ENCODE measurements at regions not wholly inside any gene's neighbourhood (a gene's known extent, or its start where the extent isn't known, plus 50 kb on each side); places are given as distances from the start of the nearest gene placed in this dataset.

DNA sequence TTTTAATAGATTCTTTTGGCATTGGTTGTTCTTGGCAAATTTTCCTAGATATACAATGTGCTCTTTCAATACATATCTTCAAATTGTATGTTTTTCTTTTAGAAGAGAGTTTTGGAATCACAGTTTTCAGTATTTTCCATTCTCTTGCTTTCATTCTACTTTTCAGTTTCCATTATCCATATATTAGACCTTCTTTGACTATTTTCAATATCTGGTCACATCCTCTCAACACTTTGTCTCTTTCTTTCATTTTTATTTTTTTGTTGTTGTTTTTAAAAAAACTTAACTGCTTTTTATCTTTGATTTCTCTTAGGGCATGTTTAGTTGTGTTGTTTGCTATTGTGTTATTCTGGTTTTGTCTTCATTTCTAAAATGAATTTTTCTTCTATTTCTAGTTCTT, 59.9 kb upstream of the CLMN start:
- no peak for TF ChIP-seq SIN3A (IDR thresholded peaks at IDR 0.05; ENCODE audit: borderline replicate concordance, insufficient read depth, low read length)
- TF ChIP-seq TAF1 (IDR thresholded peaks at IDR 0.05; ENCODE audit: borderline replicate concordance, insufficient read depth, low read length): no peak
- TF ChIP-seq, protein P1, sequence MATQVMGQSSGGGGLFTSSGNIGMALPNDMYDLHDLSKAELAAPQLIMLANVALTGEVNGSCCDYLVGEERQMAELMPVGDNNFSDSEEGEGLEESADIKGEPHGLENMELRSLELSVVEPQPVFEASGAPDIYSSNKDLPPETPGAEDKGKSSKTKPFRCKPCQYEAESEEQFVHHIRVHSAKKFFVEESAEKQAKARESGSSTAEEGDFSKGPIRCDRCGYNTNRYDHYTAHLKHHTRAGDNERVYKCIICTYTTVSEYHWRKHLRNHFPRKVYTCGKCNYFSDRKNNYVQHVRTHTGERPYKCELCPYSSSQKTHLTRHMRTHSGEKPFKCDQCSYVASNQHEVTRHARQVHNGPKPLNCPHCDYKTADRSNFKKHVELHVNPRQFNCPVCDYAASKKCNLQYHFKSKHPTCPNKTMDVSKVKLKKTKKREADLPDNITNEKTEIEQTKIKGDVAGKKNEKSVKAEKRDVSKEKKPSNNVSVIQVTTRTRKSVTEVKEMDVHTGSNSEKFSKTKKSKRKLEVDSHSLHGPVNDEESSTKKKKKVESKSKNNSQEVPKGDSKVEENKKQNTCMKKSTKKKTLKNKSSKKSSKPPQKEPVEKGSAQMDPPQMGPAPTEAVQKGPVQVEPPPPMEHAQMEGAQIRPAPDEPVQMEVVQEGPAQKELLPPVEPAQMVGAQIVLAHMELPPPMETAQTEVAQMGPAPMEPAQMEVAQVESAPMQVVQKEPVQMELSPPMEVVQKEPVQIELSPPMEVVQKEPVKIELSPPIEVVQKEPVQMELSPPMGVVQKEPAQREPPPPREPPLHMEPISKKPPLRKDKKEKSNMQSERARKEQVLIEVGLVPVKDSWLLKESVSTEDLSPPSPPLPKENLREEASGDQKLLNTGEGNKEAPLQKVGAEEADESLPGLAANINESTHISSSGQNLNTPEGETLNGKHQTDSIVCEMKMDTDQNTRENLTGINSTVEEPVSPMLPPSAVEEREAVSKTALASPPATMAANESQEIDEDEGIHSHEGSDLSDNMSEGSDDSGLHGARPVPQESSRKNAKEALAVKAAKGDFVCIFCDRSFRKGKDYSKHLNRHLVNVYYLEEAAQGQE (IDR thresholded peaks at IDR 0.05; ENCODE audit: insufficient read depth in 1 of 2, low read depth in 2 of 2, low read length in 2 of 2): no peak
- TF ChIP-seq POLR2AphosphoS5 (IDR thresholded peaks at IDR 0.05; ENCODE audit: low read depth, low read length): no peak
- no peak for TF ChIP-seq FOXP2 (optimal IDR thresholded peaks at IDR 0.05; ENCODE audit: borderline replicate concordance, extremely low read depth, extremely low read length, insufficient read depth)

DNA sequence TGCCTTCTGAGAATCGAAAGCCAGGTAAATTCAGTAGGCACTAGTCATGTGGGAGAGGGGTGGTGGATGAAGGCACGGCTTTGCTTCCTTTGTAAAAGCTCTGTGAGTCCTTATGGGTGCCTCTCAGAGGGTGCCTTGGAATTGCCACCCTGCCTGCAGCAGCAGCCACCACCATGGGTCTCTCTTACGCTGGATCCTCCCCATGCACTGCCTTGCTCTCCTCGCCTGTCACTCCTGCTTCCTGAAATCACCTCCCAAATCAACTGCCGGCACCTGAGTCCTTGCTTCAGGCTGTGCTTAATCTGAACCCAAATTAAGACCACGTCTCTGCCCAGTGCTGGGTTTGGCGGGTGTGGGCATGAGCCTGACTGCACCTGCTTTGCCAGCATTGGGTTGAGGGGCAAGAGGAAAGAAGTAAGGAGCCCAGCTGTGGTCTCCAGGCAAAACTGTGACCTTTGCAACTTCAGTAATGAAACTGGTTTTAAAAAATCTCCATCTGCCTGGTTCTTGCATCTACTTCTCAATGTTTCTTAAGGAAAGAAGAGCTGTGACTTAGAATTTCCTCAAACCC, 55.9 kb upstream of the CLMN start:
- TF ChIP-seq, protein P1 (IDR thresholded peaks at IDR 0.05; ENCODE audit: insufficient read depth in 1 of 2, low read depth in 2 of 2, low read length in 2 of 2): no peak
- TF ChIP-seq POLR2AphosphoS5 (IDR thresholded peaks at IDR 0.05; ENCODE audit: low read depth, low read length) (no peak), TAF1 (IDR thresholded peaks at IDR 0.05; ENCODE audit: borderline replicate concordance, insufficient read depth, low read length) (no peak), SIN3A (IDR thresholded peaks at IDR 0.05; ENCODE audit: borderline replicate concordance, insufficient read depth, low read length) (no peak), FOXP2 (optimal IDR thresholded peaks at IDR 0.05; ENCODE audit: borderline replicate concordance, extremely low read depth, extremely low read length, insufficient read depth) (no peak)

DNA sequence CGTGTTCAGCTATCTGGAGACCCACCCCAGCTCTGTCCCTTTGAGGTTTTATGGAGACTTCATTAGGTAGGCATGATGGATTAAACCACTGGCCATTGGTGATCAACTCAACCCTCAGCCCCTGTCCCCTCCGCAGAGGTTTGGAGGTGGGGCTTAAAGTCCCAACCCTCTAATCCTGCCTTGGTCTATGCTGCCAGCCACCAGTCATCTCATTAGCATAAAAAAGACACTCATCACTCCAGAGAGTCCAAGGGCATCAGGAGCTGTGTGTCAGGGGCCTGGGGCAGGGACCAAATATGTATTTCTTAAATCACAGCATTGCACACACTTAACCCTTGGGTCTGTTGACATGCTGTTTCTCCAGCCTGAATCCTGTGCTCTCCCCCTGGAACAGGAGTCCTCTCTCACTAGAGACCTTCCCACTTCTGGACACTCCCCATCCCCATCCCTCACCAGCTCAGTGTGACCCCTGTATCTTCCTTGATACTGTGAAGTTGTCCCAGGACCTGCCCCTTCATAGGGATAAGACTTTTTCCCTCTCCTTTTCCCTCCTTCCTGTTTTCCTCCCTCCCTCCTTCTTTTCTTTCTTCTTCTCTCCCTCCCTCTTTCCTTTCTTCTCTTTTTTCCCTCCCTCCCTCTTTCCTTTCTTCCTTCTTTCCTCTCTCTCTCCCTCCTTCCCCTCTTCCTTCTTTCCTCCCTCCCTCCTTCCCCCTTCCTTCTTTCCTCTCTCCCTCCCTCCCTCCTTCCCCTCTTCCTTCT, 54.7 kb upstream of the CLMN start:
- TF ChIP-seq FOXP2 (optimal IDR thresholded peaks at IDR 0.05; ENCODE audit: borderline replicate concordance, extremely low read depth, extremely low read length, insufficient read depth) (no peak), POLR2AphosphoS5 (IDR thresholded peaks at IDR 0.05; ENCODE audit: low read depth, low read length) (no peak), TAF1 (IDR thresholded peaks at IDR 0.05; ENCODE audit: borderline replicate concordance, insufficient read depth, low read length) (no peak), SIN3A (IDR thresholded peaks at IDR 0.05; ENCODE audit: borderline replicate concordance, insufficient read depth, low read length) (no peak)
- TF ChIP-seq, protein P1 (IDR thresholded peaks at IDR 0.05; ENCODE audit: insufficient read depth in 1 of 2, low read depth in 2 of 2, low read length in 2 of 2): no peak

DNA sequence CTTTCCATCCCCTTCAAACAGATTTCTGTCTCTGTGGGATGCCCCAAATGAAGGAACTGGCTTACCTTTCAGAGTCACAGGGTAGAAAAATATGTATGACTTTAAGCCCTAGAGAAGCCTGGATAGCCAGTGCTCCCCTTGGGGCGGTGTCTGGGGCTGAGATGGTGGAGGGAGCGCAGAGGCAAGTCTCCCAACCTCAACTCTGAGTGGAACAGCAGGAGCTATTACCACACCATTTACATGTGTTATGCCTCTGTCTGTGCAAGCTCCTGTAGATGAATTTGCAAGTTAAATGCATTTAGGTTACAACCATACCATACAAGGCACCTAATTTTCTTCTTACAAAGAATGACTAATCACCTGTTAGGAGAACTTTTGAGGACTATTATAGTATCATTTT, 50.4 kb upstream of the CLMN start:
- TF ChIP-seq SIN3A (IDR thresholded peaks at IDR 0.05; ENCODE audit: borderline replicate concordance, insufficient read depth, low read length) (no peak), POLR2AphosphoS5 (IDR thresholded peaks at IDR 0.05; ENCODE audit: low read depth, low read length) (no peak)
- TF ChIP-seq, protein P1 (IDR thresholded peaks at IDR 0.05; ENCODE audit: insufficient read depth in 1 of 2, low read depth in 2 of 2, low read length in 2 of 2): no peak
